ENCODE measurements at regions not wholly inside any gene's neighbourhood (a gene's known extent, or its start where the extent isn't known, plus 50 kb on each side); places are given as distances from the start of the nearest gene placed in this dataset.

GRCh38 chr6:14972379-14973067 lies 273.3 kb upstream of the JARID2 start:
- no peak for DNase-seq
- intact Hi-C loops (cut with micrococcal nuclease): no loop called here
- H3K36me3 Mint-ChIP-seq (ENCODE audit: low read depth): no peaks in the 10 kb centered on the region
- ATAC-seq (ENCODE audit: low read depth): no peak
- CTCF ChIA-PET: no interaction called here
- POLR2A ChIA-PET: interaction anchor here (0.6 kb wide), 1 partner anchor 15 kb away, joined by 3 read pairs; no protein-coding TSS in a partner anchor
- no peak overlapping the region for H3K27ac Mint-ChIP-seq
- peaks cover 8% of the 10 kb centered on the region for H3K4me1 Mint-ChIP-seq
- H3K9me3 Mint-ChIP-seq: peaks cover 5% of the 10 kb centered on the region
- H3K27me3 Mint-ChIP-seq: no peaks in the 10 kb centered on the region
- no peak for TF ChIP-seq CTCF (IDR thresholded peaks at IDR 0.05)
- no peak overlapping the region for H3K4me3 Mint-ChIP-seq

- DNase-seq (no peak), ATAC-seq (ENCODE audit: low read depth) (no peak)
- Mint-ChIP-seq H3K4me3 (no peak overlapping the region), H3K27ac (no peak overlapping the region), H3K36me3 (ENCODE audit: low read depth) (no peaks in the 10 kb centered on the region), H3K4me1 (peaks cover 8% of the 10 kb centered on the region), H3K9me3 (peaks cover under 1% of the 10 kb centered on the region), H3K27me3 (no peaks in the 10 kb centered on the region)
- TF ChIP-seq CTCF (IDR thresholded peaks at IDR 0.05): no peak
- CTCF ChIA-PET: no interaction called here
- POLR2A ChIA-PET: no interaction called here
- intact Hi-C loops (cut with micrococcal nuclease): no loop called here
Measured at GRCh38 chr6:14974372-14974771, 271.5 kb upstream of the JARID2 start.

GRCh38 chr6:14974792-14975470 lies 270.9 kb upstream of the JARID2 start:
- POLR2A ChIA-PET: interaction anchor here (0.5 kb wide), 1 partner anchor 363 kb away, joined by 10 read pairs; no protein-coding TSS in a partner anchor
- no peak overlapping the region for H3K4me3 Mint-ChIP-seq
- CTCF ChIA-PET: no interaction called here
- H3K27ac Mint-ChIP-seq: no peak overlapping the region
- TF ChIP-seq CTCF (IDR thresholded peaks at IDR 0.05): no peak
- peaks cover 8% of the 10 kb centered on the region for H3K4me1 Mint-ChIP-seq
- DNase-seq (no peak), ATAC-seq (ENCODE audit: low read depth) (no peak)
- intact Hi-C loops (cut with micrococcal nuclease): no loop called here
- no peaks in the 10 kb centered on the region for H3K27me3 Mint-ChIP-seq
- H3K9me3 Mint-ChIP-seq: no peaks in the 10 kb centered on the region
- no peaks in the 10 kb centered on the region for H3K36me3 Mint-ChIP-seq (ENCODE audit: low read depth)

GRCh38 chr6:14975471-14975817 lies 270.4 kb upstream of the JARID2 start:
- CTCF ChIA-PET: no interaction called here
- Mint-ChIP-seq H3K27ac (no peak overlapping the region), H3K27me3 (no peaks in the 10 kb centered on the region), H3K36me3 (ENCODE audit: low read depth) (no peaks in the 10 kb centered on the region), H3K4me1 (peaks cover 8% of the 10 kb centered on the region), H3K9me3 (no peaks in the 10 kb centered on the region), H3K4me3 (no peak overlapping the region)
- no peak for TF ChIP-seq CTCF (IDR thresholded peaks at IDR 0.05)
- DNase-seq (no peak), ATAC-seq (ENCODE audit: low read depth) (no peak)
- POLR2A ChIA-PET: interaction anchor here (0.5 kb wide), 1 partner anchor 364 kb away, joined by 10 read pairs; no protein-coding TSS in a partner anchor
- intact Hi-C loops (cut with micrococcal nuclease): no loop called here

GRCh38 chr6:14977747-14978382 lies 268.0 kb upstream of the JARID2 start:
- no peaks in the 10 kb centered on the region for H3K36me3 Mint-ChIP-seq (ENCODE audit: low read depth)
- intact Hi-C loops (cut with micrococcal nuclease): no loop called here
- no peak overlapping the region for H3K4me3 Mint-ChIP-seq
- no peak overlapping the region for H3K27ac Mint-ChIP-seq
- no peak for ATAC-seq (ENCODE audit: low read depth)
- H3K4me1 Mint-ChIP-seq: peaks cover 13% of the 10 kb centered on the region
- DNase-seq: no peak
- ChIA-PET CTCF (no interaction called here), POLR2A (no interaction called here)
- no peaks in the 10 kb centered on the region for H3K9me3 Mint-ChIP-seq
- TF ChIP-seq CTCF (IDR thresholded peaks at IDR 0.05): no peak
- peaks cover 7% of the 10 kb centered on the region for H3K27me3 Mint-ChIP-seq

Data from activated B cell treated with CpG ODN at 0.5 μM for 24 hours (primary cell).